Thyroid gland (tissue), 4 donors: ENCODE measurements at regions not wholly inside any gene's neighbourhood (a gene's known extent, or its start where the extent isn't known, plus 50 kb on each side); places are given as distances from the start of the nearest gene placed in this dataset.

Source experiments
- POLR2A ChIP-seq, 2 donors: fragments of 450-650 bp; IDR thresholded peaks; one replicate each; pipeline ENCODE4 v1.6.1; 2017; ENCODE audit warnings: antibody characterized with exemption in 2 of 2, mild to moderate bottlenecking in 2 of 2, moderate library complexity in 1 of 2
- TF ChIP-seq, protein P1 (sequence below), 6 experiments: fragments of 200-600 bp in 3 of 6; fragments of 450-650 bp in 3 of 6; sonication (generic) in 3 of 6; IDR thresholded peaks; one replicate each; pipeline ENCODE4 v1.5.1; 2016 to 2019; ENCODE audit warnings: antibody characterized with exemption in 6 of 6, mild to moderate bottlenecking in 2 of 6, inconsistent platforms in 1 of 6, moderate library complexity in 1 of 6

DNA sequence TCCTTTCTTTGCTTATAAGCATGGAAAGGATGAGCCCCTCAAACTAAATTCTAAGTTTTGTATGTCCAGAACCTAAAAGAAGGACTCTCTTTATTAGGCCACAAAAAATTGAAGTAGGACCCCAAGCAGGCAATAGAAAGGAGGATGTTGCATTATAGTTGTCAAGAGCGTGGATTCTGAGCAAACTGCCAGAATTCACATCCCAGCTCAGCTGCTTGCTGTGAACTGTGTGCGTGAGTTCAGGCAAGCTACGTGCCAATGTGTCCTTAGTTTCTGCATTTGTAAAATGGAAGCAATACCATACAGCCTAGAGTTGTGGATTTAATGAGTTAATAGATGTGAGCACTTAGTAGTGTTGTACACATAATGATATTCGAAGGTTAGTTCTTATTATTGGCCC lies 70.6 kb upstream of the SLC44A1 start:
- TF ChIP-seq, protein P1, sequence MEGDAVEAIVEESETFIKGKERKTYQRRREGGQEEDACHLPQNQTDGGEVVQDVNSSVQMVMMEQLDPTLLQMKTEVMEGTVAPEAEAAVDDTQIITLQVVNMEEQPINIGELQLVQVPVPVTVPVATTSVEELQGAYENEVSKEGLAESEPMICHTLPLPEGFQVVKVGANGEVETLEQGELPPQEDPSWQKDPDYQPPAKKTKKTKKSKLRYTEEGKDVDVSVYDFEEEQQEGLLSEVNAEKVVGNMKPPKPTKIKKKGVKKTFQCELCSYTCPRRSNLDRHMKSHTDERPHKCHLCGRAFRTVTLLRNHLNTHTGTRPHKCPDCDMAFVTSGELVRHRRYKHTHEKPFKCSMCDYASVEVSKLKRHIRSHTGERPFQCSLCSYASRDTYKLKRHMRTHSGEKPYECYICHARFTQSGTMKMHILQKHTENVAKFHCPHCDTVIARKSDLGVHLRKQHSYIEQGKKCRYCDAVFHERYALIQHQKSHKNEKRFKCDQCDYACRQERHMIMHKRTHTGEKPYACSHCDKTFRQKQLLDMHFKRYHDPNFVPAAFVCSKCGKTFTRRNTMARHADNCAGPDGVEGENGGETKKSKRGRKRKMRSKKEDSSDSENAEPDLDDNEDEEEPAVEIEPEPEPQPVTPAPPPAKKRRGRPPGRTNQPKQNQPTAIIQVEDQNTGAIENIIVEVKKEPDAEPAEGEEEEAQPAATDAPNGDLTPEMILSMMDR (IDR thresholded peaks at IDR 0.05) = no peak
- no peak for TF ChIP-seq POLR2A (IDR thresholded peaks at IDR 0.05)
